NCI-H345 treated with DMSO at 0.1 percent for 48 hours (cell line): ENCODE measurements at regions not wholly inside any gene's neighbourhood (a gene's known extent, or its start where the extent isn't known, plus 50 kb on each side); places are given as distances from the start of the nearest gene placed in this dataset.
"Not testable (repeated sequence)": the region's sequence is repeated elsewhere in the genome, so short reads cannot be mapped to it uniquely, and the experiment has no call there.

Experiments
- DNase-seq: peaks from one replicate; lab custom pipeline; 2025; ENCODE audit not compliant: unreplicated experiment; lab: John Stamatoyannopoulos, UW

GRCh38 chr11:112693781-112694180 lies 267.4 kb upstream of the NCAM1 start:
- DNase-seq: no peak

GRCh38 chr11:112694245-112694644 lies 267.0 kb upstream of the NCAM1 start:
- no peak for DNase-seq

GRCh38 chr11:112694813-112695212 lies 266.4 kb upstream of the NCAM1 start:
- no peak for DNase-seq

- no peak for DNase-seq
Measured at GRCh38 chr11:112697391-112698178, 263.6 kb upstream of the NCAM1 start.

GRCh38 chr11:112705148-112705547 lies 256.1 kb upstream of the NCAM1 start:
- no peak for DNase-seq

- no peak for DNase-seq
Measured at GRCh38 chr11:112706863-112707262, 254.4 kb upstream of the NCAM1 start.

- DNase-seq: not testable (repeated sequence)
Measured at GRCh38 chr11:112714340-112714739, 246.9 kb upstream of the NCAM1 start.

GRCh38 chr11:112715056-112715455 lies 246.2 kb upstream of the NCAM1 start:
- DNase-seq: no peak

- no peak for DNase-seq
Measured at GRCh38 chr11:112718483-112718882, 242.7 kb upstream of the NCAM1 start.

- DNase-seq: no peak
Measured at GRCh38 chr11:112719736-112720525, 241.3 kb upstream of the NCAM1 start.

GRCh38 chr11:112722148-112722547 lies 239.1 kb upstream of the NCAM1 start:
- no peak for DNase-seq

GRCh38 chr11:112722876-112723275 lies 238.3 kb upstream of the NCAM1 start:
- DNase-seq: no peak

GRCh38 chr11:112723676-112724495 lies 237.3 kb upstream of the NCAM1 start:
- peak; percentile 54 for DNase-seq

- DNase-seq: peak; percentile 54
Measured at GRCh38 chr11:112724496-112724790, 236.8 kb upstream of the NCAM1 start.

- no peak for DNase-seq
Measured at GRCh38 chr11:112725636-112726035, 235.6 kb upstream of the NCAM1 start.

GRCh38 chr11:112727341-112727841 lies 233.8 kb upstream of the NCAM1 start:
- DNase-seq: no peak

GRCh38 chr11:112728288-112728687 lies 232.9 kb upstream of the NCAM1 start:
- no peak for DNase-seq

GRCh38 chr11:112728716-112729115 lies 232.5 kb upstream of the NCAM1 start:
- DNase-seq: no peak

GRCh38 chr11:112730591-112730990 lies 230.6 kb upstream of the NCAM1 start:
- DNase-seq: no peak

GRCh38 chr11:112731538-112731937 lies 229.7 kb upstream of the NCAM1 start:
- no peak for DNase-seq

GRCh38 chr11:112732031-112732430 lies 229.2 kb upstream of the NCAM1 start:
- DNase-seq: no peak
